GM18858 (cell line): ENCODE measurements at regions not wholly inside any gene's neighbourhood (a gene's known extent, or its start where the extent isn't known, plus 50 kb on each side); places are given as distances from the start of the nearest gene placed in this dataset.
"Not testable (repeated sequence)": the region's sequence is repeated elsewhere in the genome, so short reads cannot be mapped to it uniquely, and the experiment has no call there.

ENCODE experiments used
- ATAC-seq: cut with Tn5 transposase; IDR thresholded peaks from one replicate; pipeline ENCODE4 v1.9.1; 2021; ENCODE audit not compliant: unreplicated experiment

DNA sequence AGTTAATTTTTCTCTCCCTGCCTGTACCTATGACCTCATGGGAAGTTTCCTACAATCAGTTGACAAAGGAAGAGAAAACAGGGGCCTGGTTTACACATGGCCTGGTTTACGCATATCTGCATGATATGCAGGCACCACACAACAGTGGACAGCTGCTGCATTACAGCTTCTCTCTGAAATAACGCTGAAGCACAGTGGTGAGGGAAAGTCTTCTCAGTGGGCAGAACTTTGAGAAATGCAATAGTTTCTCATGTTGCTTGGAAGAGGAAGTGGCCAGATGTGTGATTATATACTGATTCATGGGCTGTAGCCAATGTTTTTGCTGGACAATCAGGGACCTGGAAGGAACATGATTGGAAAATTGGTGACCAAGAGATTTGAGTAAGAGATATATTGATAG, 324.1 kb upstream of the GOT2 start:
- ATAC-seq: no peak

GRCh38 chr16:59053911-59054310, 319.8 kb upstream of the GOT2 start:
- no peak for ATAC-seq

GRCh38 chr16:59052231-59052630, 318.1 kb upstream of the GOT2 start:
- no peak for ATAC-seq

- no peak for ATAC-seq
Measured at GRCh38 chr16:59048876-59049275, 314.8 kb upstream of the GOT2 start.

DNA sequence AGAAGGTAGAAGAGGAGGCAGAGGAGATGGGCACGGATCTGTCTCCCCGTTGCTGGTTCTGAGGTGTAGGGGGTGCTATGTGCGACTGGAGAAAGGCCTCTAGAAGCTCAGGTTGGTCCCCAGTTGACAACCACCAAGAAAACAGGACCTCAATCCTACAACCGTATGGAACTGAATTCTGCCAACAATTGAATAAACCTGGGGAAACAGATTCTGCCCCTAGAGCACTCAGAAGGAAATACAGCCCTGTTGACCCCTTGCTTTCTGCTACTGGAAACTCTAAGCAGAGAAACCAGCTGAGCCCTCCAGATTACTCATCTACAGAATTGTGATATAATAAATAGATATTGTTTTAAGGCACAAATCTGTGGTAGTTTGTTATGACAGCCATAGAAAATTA, 313.0 kb upstream of the GOT2 start:
- ATAC-seq: no peak

DNA sequence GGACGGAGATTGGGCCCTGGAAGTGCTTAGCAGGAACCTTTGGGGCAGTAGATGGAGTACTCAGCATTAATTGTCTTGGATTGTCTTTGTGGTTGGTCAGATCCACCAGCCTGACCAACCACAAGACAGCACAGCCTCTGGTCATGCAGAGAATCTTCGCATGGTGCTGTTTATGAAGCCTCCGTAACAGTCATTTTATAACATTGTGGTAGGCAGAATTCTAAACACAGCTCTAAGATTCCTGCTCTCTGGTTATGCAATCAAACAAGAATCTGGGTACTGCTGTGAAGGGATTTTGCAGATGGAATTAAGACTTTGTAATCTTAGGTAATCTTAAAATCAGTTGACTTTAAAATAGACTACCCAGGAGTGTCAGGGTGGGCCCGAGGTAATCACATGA, 312.2 kb upstream of the GOT2 start:
- no peak for ATAC-seq

- ATAC-seq: no peak
Measured at GRCh38 chr16:59045501-59045900, 311.4 kb upstream of the GOT2 start.

GRCh38 chr16:59044616-59045015, 310.5 kb upstream of the GOT2 start:
- no peak for ATAC-seq

DNA sequence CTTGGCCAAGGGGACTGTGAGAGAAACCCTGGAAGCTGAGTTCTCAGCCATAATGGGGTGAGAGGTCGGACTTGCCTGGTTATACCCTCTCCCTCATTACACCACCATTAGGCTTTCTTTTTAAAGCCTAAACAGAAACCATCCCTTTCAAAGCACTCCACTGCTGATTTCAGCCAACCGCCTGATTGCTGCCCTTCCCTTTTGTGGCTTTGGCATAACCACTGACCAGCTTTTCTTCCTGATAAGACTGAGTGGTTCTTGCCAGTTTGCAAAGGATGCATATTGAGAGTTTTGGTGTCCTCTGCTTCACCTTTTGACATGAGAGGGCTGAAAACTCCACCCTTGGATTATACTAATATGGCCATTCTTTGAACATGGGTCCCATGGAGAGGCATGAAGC, 308.2 kb upstream of the GOT2 start:
- ATAC-seq: no peak

DNA sequence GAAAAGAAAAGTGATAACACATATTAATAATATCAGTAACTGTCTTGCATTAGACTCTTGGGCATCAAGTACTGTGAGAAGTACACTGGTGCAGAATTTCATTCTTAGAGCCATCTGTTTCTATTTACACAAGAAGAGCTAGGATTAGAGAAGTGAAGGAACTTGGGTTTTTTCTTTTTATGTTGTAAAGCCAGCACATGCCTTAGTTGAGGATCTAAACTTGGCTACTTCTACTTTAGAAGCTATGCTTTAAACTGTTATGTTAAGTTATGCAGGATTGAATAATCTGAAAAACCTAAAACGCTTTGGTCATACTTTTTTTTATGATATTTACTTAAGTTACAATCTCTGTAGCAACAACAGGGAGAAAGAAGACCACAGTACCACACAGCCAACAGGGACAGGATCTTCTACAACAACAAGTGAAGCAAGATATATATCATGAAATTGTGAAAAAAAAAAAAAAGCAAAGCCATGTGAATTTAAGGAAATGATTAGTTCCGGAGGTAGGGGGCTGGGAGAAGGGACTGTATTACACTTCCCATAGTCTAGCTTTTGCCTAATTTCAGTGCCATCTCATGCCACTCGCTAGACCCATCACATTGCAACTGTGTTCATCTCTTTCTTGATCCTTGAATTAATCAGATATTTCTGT, 305.1 kb upstream of the GOT2 start:
- ATAC-seq: no peak

- ATAC-seq: no peak
Measured at GRCh38 chr16:59030923-59031485, 296.9 kb upstream of the GOT2 start.

- ATAC-seq: no peak
Measured at GRCh38 chr16:59021751-59022150, 287.6 kb upstream of the GOT2 start.

GRCh38 chr16:59013930-59014329, 279.8 kb upstream of the GOT2 start:
- ATAC-seq: no peak

GRCh38 chr16:58999762-59000161, 265.6 kb upstream of the GOT2 start:
- no peak for ATAC-seq

GRCh38 chr16:58992755-58993154, 258.6 kb upstream of the GOT2 start:
- ATAC-seq: not testable (repeated sequence)

- ATAC-seq: not testable (repeated sequence)
Measured at GRCh38 chr16:58983181-58983965, 249.3 kb upstream of the GOT2 start.

DNA sequence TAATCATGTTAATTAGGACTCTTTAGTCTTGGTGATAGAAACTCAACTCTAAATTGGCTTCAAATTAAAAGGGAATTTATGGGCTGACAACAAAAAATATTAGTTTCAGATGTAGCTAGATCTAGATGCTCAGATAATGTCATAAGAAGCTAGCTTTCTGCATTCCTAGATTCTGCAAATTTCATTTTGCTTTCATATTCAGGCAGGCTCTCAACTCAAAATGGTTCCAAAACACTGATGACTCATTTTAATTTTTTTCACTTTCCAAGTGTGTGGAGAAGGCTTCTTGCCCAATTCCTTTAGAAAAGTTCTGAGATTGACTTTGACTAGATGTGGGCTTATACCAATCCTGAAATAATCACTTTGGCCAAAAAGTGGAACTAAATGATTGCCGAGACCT, 236.7 kb upstream of the GOT2 start:
- peak; percentile 85 for ATAC-seq

DNA sequence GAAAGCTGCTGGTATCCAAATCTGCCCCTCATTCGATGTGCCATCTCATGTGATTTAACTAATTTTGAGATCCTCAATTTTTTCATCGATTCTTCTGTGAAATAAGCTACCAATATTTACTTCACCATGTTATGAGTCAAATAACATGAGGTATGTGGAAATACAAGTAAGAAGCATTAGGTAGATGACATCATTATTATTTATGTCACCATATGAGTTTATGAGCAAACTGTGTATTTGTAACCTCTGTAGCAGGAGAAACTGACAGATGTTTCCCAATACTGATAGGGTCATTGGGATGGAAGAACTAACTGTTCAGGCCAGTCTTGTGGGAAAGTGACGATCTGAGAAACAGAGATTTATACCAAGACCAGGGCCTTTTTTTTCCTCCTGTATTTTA, 229.4 kb upstream of the GOT2 start:
- no peak for ATAC-seq

GRCh38 chr16:58962811-58963210, 228.7 kb upstream of the GOT2 start:
- no peak for ATAC-seq

DNA sequence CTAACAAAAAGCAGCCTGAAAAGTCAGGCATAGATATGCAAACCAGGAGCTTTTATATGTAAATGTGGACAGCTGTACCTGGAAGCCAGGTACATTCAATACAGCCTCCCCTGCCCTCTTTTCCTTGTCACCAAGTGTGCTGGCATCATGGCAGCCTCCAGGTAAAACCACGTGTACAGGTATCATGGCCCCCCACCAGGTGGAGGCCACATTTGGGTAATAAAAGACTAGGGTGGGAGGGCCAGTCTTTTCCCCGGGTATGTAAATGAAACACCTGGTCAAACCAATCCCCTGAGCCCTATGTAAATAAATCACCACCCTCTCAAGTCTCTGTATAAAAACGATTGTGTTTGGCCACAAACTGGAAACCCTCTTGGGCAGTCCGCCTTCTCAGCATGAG, 226.4 kb upstream of the GOT2 start:
- ATAC-seq: no peak

DNA sequence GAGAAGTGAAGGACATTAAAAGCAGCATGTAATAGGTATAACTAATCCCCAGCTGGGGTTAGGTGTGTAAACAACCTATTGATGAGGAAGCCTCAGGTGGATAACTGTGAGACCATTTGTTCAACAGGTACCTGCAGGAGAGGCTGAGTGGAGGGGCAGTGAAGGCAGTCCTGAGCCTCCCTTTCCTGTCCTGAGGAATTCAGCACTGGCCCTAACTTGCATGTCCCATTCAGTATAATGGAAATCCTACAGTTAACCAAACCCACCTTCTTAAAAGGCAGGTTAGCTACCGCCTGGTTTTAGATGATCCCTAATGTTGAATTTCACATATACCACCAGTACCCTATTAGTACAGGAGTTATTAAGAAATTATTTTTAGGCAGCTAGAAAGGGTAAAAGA, 225.9 kb upstream of the GOT2 start:
- ATAC-seq: no peak

DNA sequence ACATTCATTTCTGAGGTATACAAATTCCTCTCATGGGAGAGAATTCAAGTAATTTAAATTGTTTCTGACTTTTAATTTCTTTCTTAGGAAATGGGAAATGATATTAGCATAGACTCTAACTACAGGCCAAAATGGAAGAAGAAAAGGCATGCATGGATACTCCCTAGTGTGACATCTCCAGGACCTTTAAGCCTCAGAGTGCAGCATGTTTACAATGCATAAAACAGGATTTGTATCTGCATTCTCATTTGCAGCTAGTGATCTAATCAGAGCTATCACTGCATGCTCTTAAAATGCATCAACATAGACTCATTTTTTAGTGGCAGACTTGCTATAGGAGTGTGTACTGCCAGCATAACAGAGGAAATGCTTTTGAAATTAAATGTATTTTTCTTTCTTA, 224.6 kb upstream of the GOT2 start:
- no peak for ATAC-seq
